Cortex of kidney (tissue), 1 donor: ENCODE measurements at regions not wholly inside any gene's neighbourhood (a gene's known extent, or its start where the extent isn't known, plus 50 kb on each side); places are given as distances from the start of the nearest gene placed in this dataset.

Experiments used
- DNase-seq: peaks from one replicate; lab custom pipeline; 2025; lab: John Stamatoyannopoulos, UW

- no peak for DNase-seq
These were observed 783.8 kb downstream of the VRK1 start for GRCh38 chr14:97581016-97581415.

- no peak for DNase-seq
These were observed 784.8 kb downstream of the VRK1 start for GRCh38 chr14:97582022-97582421.

- no peak for DNase-seq
These were observed 787.3 kb downstream of the VRK1 start for GRCh38 chr14:97584528-97584927.

GRCh38 chr14:97592341-97592980, 795.3 kb downstream of the VRK1 start:
- no peak for DNase-seq

GRCh38 chr14:97594306-97594705, 797.1 kb downstream of the VRK1 start:
- no peak for DNase-seq

GRCh38 chr14:97602438-97603117, 805.4 kb downstream of the VRK1 start:
- no peak for DNase-seq

GRCh38 chr14:97603201-97603600, 806.0 kb downstream of the VRK1 start:
- DNase-seq: no peak

- no peak for DNase-seq
These were observed 807.5 kb downstream of the VRK1 start for GRCh38 chr14:97604731-97605130.

- DNase-seq: no peak
These were observed 821.2 kb downstream of the VRK1 start for GRCh38 chr14:97618401-97618800.

GRCh38 chr14:97618917-97619690, 821.9 kb downstream of the VRK1 start:
- DNase-seq: no peak

GRCh38 chr14:97620066-97620465, 822.9 kb downstream of the VRK1 start:
- no peak for DNase-seq

GRCh38 chr14:97624985-97625384, 827.8 kb downstream of the VRK1 start:
- no peak for DNase-seq

GRCh38 chr14:97625477-97625876, 828.3 kb downstream of the VRK1 start:
- no peak for DNase-seq

GRCh38 chr14:97626088-97626487, 828.9 kb downstream of the VRK1 start:
- no peak for DNase-seq

GRCh38 chr14:97630249-97630648, 833.1 kb downstream of the VRK1 start:
- DNase-seq: no peak

GRCh38 chr14:97633131-97633738, 836.1 kb downstream of the VRK1 start:
- no peak for DNase-seq

- no peak for DNase-seq
These were observed 837.6 kb downstream of the VRK1 start for GRCh38 chr14:97634751-97635150.

GRCh38 chr14:97638864-97639263, 841.7 kb downstream of the VRK1 start:
- DNase-seq: no peak

- no peak for DNase-seq
These were observed 842.8 kb downstream of the VRK1 start for GRCh38 chr14:97640031-97640430.

- DNase-seq: no peak
These were observed 844.6 kb downstream of the VRK1 start for GRCh38 chr14:97641827-97642226.

- DNase-seq: no peak
These were observed 845.4 kb downstream of the VRK1 start for GRCh38 chr14:97642631-97643030.

- no peak for DNase-seq
These were observed 847.2 kb downstream of the VRK1 start for GRCh38 chr14:97644365-97644764.

GRCh38 chr14:97649752-97650151, 852.6 kb downstream of the VRK1 start:
- DNase-seq: no peak
